HepG2 (cell line): ENCODE measurements at regions not wholly inside any gene's neighbourhood (a gene's known extent, or its start where the extent isn't known, plus 50 kb on each side); places are given as distances from the start of the nearest gene placed in this dataset.

ENCODE experiments used
- ATAC-seq: fragments of 200-7000 bp; cut with Tn5 transposase; 3 replicates; pipeline ENCODE4 v1.9.1; 2020; ENCODE audit warnings: mild to moderate bottlenecking, moderate library complexity
- BruUV-seq: library from RNA; stranded (reverse); fragments of 400-500 nt; replicated peaks from 2 replicates; lab custom pipeline; 2021; lab: Mats Ljungman, UMichigan
- CTCF ChIA-PET: fragments of 300-600 bp; formaldehyde crosslinking; extraction: SDS; loops from one replicate; lab custom pipeline; 2021; ENCODE audit warnings: low total read pairs, inconsistent platforms, low intra/inter-chr PET ratio; lab: Yijun Ruan, JAX
- POLR2A ChIA-PET: fragments of 350-600 bp; sonication (Branson Sonifier 250); formaldehyde crosslinking; loops from one replicate; lab custom pipeline; 2020; ENCODE audit warnings: antibody characterized with exemption, inconsistent platforms; lab: Yijun Ruan, JAX
- DNase-seq: peaks from one replicate; pipeline ENCODE4 v3.0.0-alpha.2; 2015; ENCODE audit warnings: low spot score
- FAIRE-seq: peaks from 3 replicates; lab custom pipeline; 2011; peaks lifted over from hg19 to GRCh38; lab: Jason Lieb, UNC
- H2AFZ ChIP-seq: one replicate; pipeline ENCODE4 v1.6.1; 2011; ENCODE audit warnings: low read length, inconsistent platforms
- H3K27ac ChIP-seq: fragments of 300-600 bp; 3 replicates; pipeline ENCODE4 v1.8.0; 2011; ENCODE audit warnings: mixed run types, mild to moderate bottlenecking, mixed read lengths, low read length, inconsistent platforms; ENCODE audit not compliant: insufficient read depth; ENCODE audit errors: extremely low read length
- H3K27me3 ChIP-seq, 2 experiments: fragments of 200-600 bp in 1 of 2; 2 replicates in 1 of 2; 3 replicates in 1 of 2; pipeline versions ENCODE4 v1.6.0 to v1.8.0; 2011; ENCODE audit warnings: low read length in 2 of 2, mild to moderate bottlenecking in 2 of 2, moderate library complexity in 2 of 2, inconsistent platforms in 1 of 2; ENCODE audit not compliant: insufficient read depth in 2 of 2, control insufficient read depth in 1 of 2
- H3K36me3 ChIP-seq, 2 experiments: fragments of 200-600 bp in 1 of 2; replicated peaks in 1 of 2; 2 replicates in 1 of 2; 3 replicates in 1 of 2; pipeline versions ENCODE4 v1.5.1 to v1.8.0; 2011; ENCODE audit warnings: low read length in 2 of 2, inconsistent platforms in 1 of 2; ENCODE audit not compliant: insufficient read depth in 2 of 2, control insufficient read depth in 1 of 2
- H3K4me1 ChIP-seq: 2 replicates; pipeline ENCODE4 v1.5.1; 2012; ENCODE audit warnings: low read length, inconsistent platforms; ENCODE audit not compliant: insufficient read depth
- H3K4me2 ChIP-seq: 2 replicates; pipeline ENCODE4 v1.6.0; 2011; ENCODE audit warnings: low read depth, low read length, inconsistent platforms
- H3K4me3 ChIP-seq, 3 experiments: fragments of 200-600 bp in 1 of 3; sonication (generic), shearing (Covaris generic) in 1 of 3; replicated peaks in 1 of 3; 2 replicates each; pipeline ENCODE4 v1.5.1; 2011 to 2016; ENCODE audit warnings: low read length in 3 of 3, inconsistent platforms in 2 of 3, low read depth in 2 of 3, mild to moderate bottlenecking in 2 of 3, control low read depth in 1 of 3, mixed read lengths in 1 of 3; ENCODE audit not compliant: insufficient read depth in 1 of 3
- H3K79me2 ChIP-seq: one replicate; pipeline ENCODE4 v1.6.1; 2011; ENCODE audit warnings: low read length, inconsistent platforms; ENCODE audit not compliant: insufficient read depth
- H3K9ac ChIP-seq: 2 replicates; pipeline ENCODE4 v1.6.0; 2011; ENCODE audit warnings: mild to moderate bottlenecking, low read depth, low read length, inconsistent platforms; ENCODE audit not compliant: insufficient read depth
- H3K9me3 ChIP-seq: 2 replicates; pipeline ENCODE4 v1.5.1; 2012; ENCODE audit warnings: mild to moderate bottlenecking, low read length
- H4K20me1 ChIP-seq: 2 replicates; pipeline ENCODE4 v1.6.0; 2011; ENCODE audit warnings: inconsistent platforms, mild to moderate bottlenecking, low read length, moderate library complexity; ENCODE audit not compliant: insufficient read depth
- KDM3A ChIP-seq: IDR thresholded peaks from 2 replicates; pipeline ENCODE4 v1.6.1; 2018; ENCODE audit warnings: low read depth, missing compliant biosample characterization
- KDM4B ChIP-seq: sonication (generic); formaldehyde crosslinking; IDR thresholded peaks from 2 replicates; pipeline ENCODE4 v1.4.0; 2020; ENCODE audit warnings: missing genetic modification reagents
- MZF1 ChIP-seq: sonication (generic); formaldehyde crosslinking; IDR thresholded peaks from 2 replicates; pipeline ENCODE4 v1.8.1; 2023; ENCODE audit warnings: mild to moderate bottlenecking, missing genetic modification reagents, borderline replicate concordance
- NCOR1 ChIP-seq: fragments of 200-600 bp; sonication (generic); IDR thresholded peaks from 2 replicates; pipeline ENCODE4 v1.7.0; 2017; ENCODE audit warnings: antibody characterized with exemption, low read length, borderline replicate concordance
- NFE2L2 ChIP-seq: fragments of 150-350 bp; IDR thresholded peaks from 2 replicates; pipeline ENCODE4 v1.6.1; 2014; ENCODE audit warnings: low read length
- ZNF121 ChIP-seq: sonication (generic); formaldehyde crosslinking; IDR thresholded peaks from 2 replicates; pipeline ENCODE4 v1.5.0; 2020; ENCODE audit warnings: mild to moderate bottlenecking, missing genetic modification reagents
- ZNF276 ChIP-seq: sonication (generic); formaldehyde crosslinking; IDR thresholded peaks from 2 replicates; pipeline ENCODE4 v1.4.0; 2020; ENCODE audit warnings: mild to moderate bottlenecking, low read depth, missing genetic modification reagents
- ZNF839 ChIP-seq: sonication (generic); formaldehyde crosslinking; IDR thresholded peaks from 2 replicates; pipeline ENCODE4 v1.4.0; 2020; ENCODE audit warnings: missing genetic modification reagents, mild to moderate bottlenecking, borderline replicate concordance
- ZNF891 ChIP-seq: sonication (generic); formaldehyde crosslinking; IDR thresholded peaks from 2 replicates; pipeline ENCODE4 v1.5.0; 2020; ENCODE audit warnings: mild to moderate bottlenecking, missing genetic modification reagents
- WGBS: methylation state at CpG from one replicate; pipeline ENCODE4 v1.1.6; 2017; ENCODE audit warnings: low lambda C conversion rate; 5-methylcytosine and 5-hydroxymethylcytosine counted together
- in situ Hi-C: cut with HindIII; loops from 2 replicates; pipeline ENCODE4 v1.10.0; 2017; ENCODE audit warnings: low pct_unique_long_range_greater_than_20kb; ENCODE audit not compliant: extremely low pct_ligation_motif_present
- intact Hi-C: fragments of 100-400 bp; cut with micrococcal nuclease; formaldehyde crosslinking; loops from one replicate; pipeline ENCODE4 v1.10.0; 2022; ENCODE audit not compliant: unreplicated experiment

DNA sequence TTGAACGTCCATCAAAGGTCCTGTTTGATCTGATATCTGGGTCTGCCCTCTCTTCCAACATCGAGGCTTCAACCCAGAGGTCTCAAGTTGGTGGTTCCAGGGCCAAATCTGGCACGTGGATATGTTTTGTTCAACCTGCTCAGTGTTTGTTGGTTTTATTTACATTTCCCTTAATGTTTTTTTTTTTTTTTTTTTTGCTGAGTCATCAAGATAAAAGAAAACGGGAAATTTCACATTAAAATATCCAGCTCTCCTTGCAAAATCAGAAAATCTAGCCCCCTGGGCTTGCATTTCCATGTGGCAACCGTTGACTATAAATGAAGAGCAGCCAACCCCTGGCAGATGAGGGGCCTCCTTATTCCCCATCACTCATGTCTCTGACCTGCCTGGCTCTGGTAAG lies 765.6 kb upstream of the TBX3 start (continued):
- TF ChIP-seq NFE2L2: peak; percentile 80
- TF ChIP-seq ZNF891: no peak
- TF ChIP-seq MZF1: no peak
- no peak for TF ChIP-seq ZNF839 (CRISPR knock-in tag)
- TF ChIP-seq KDM4B (CRISPR knock-in tag): no peak
- TF ChIP-seq ZNF121: no peak
- TF ChIP-seq NCOR1: no peak
- TF ChIP-seq ZNF276 (CRISPR knock-in tag): no peak

DNA sequence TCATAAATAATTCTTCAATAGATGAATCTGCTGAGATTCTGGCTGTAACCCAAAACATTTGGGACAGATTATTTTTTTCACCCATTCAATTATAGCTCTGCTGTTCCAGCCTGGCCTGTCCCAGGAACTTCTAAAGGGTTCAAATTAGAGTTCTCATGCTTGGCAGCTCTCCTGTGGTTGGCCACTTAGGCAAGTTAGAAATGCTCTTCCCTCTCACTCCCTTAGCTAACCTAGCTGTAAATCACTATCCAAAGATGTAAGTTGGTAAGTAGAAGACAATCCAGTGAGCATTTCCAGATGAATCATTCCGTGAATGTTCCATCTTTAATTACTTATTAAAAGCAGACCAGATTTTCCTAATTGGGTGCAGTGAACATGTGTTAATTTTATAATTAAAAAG lies 760.4 kb upstream of the TBX3 start:
- Histone ChIP-seq H3K4me2 (no peak overlapping the region), H3K27ac (no peak overlapping the region), H3K4me1 (peaks cover 33% of the 10 kb centered on the region), H4K20me1 (no peaks in the 10 kb centered on the region), H2AFZ (no peak overlapping the region), H3K79me2 (no peaks in the 10 kb centered on the region), H3K9me3 (no peaks in the 10 kb centered on the region), H3K9ac (no peak overlapping the region), H3K36me3 (no peaks in the 10 kb centered on the region), H3K27me3 (no peaks in the 10 kb centered on the region), H3K4me3 (no peak overlapping the region)
- DNase-seq: no peak
- in situ Hi-C loops: no loop called here
- CTCF ChIA-PET: no interaction called here
- WGBS: 100% methylated on average over 1 of the region's 1 CpG
- POLR2A ChIA-PET: interaction anchor here (1.1 kb wide), 1 partner anchor 11 kb away, joined by 3 read pairs; no protein-coding TSS in a partner anchor
- TF ChIP-seq KDM3A (CRISPR knock-in tag): no peak
- FAIRE-seq: no peak
- intact Hi-C loops: no loop called here
- no TSS peak for BruUV-seq
- ATAC-seq: no peak
